H9 (cell line): ENCODE measurements at regions not wholly inside any gene's neighbourhood (a gene's known extent, or its start where the extent isn't known, plus 50 kb on each side); places are given as distances from the start of the nearest gene placed in this dataset.

Source experiments
- DNase-seq: peaks from one replicate; pipeline ENCODE4 v3.0.0-alpha.2; 2017
- H2AFZ ChIP-seq: one replicate; pipeline ENCODE4 v1.6.1; 2013; ENCODE audit warnings: mild to moderate bottlenecking, low read length, control low read depth, moderate library complexity
- H2AK5ac ChIP-seq: 2 replicates; pipeline ENCODE4 v1.6.1; 2013; ENCODE audit warnings: low read length, control low read depth, mixed read lengths; ENCODE audit not compliant: insufficient read length
- H2BK120ac ChIP-seq: one replicate; pipeline ENCODE4 v1.6.1; 2013; ENCODE audit warnings: low read depth, mild to moderate bottlenecking, low read length, control low read depth, inconsistent platforms; ENCODE audit not compliant: poor library complexity, severe bottlenecking
- H2BK12ac ChIP-seq: 2 replicates; pipeline ENCODE4 v1.6.1; 2013; ENCODE audit warnings: low read length, control low read depth, mixed read lengths, low read depth; ENCODE audit not compliant: insufficient read length
- H2BK15ac ChIP-seq: 2 replicates; pipeline ENCODE4 v1.6.1; 2013; ENCODE audit warnings: low read depth, low read length, control low read depth
- H2BK20ac ChIP-seq: one replicate; pipeline ENCODE4 v1.6.1; 2013; ENCODE audit warnings: low read depth, mild to moderate bottlenecking, low read length, control low read depth, inconsistent platforms; ENCODE audit not compliant: poor library complexity, severe bottlenecking
- H2BK5ac ChIP-seq: 2 replicates; pipeline ENCODE4 v1.6.1; 2013; ENCODE audit warnings: low read length, control low read depth, mixed read lengths; ENCODE audit not compliant: insufficient read length
- H3K14ac ChIP-seq: 2 replicates; pipeline ENCODE4 v1.6.1; 2013; ENCODE audit warnings: low read length, control low read depth; ENCODE audit not compliant: insufficient read depth
- H3K18ac ChIP-seq: 2 replicates; pipeline ENCODE4 v1.6.1; 2013; ENCODE audit warnings: low read depth, mild to moderate bottlenecking, mixed read lengths, low read length, control low read depth; ENCODE audit not compliant: insufficient read length
- H3K23ac ChIP-seq: 2 replicates; pipeline ENCODE4 v1.6.1; 2013; ENCODE audit warnings: low read length, control low read depth, mixed read lengths, low read depth; ENCODE audit not compliant: insufficient read length
- H3K23me2 ChIP-seq: 2 replicates; pipeline ENCODE4 v1.6.1; 2013; ENCODE audit warnings: low read depth, mild to moderate bottlenecking, mixed read lengths, low read length, control low read depth; ENCODE audit not compliant: insufficient read length, poor library complexity, severe bottlenecking
- H3K27ac ChIP-seq: 2 replicates; pipeline ENCODE4 v1.5.1; 2013; ENCODE audit warnings: low read length, control low read depth, mixed read lengths, low read depth; ENCODE audit not compliant: insufficient read length
- H3K27me3 ChIP-seq: 2 replicates; pipeline ENCODE4 v1.6.1; 2013; ENCODE audit warnings: low read length, control low read depth, inconsistent platforms; ENCODE audit not compliant: insufficient read depth
- H3K4ac ChIP-seq: 2 replicates; pipeline ENCODE4 v1.6.1; 2013; ENCODE audit warnings: low read depth, mild to moderate bottlenecking, control low read depth, inconsistent platforms, low read length, moderate library complexity
- H3K4me1 ChIP-seq: 2 replicates; pipeline ENCODE4 v1.6.1; 2013; ENCODE audit warnings: low read length, control low read depth, inconsistent platforms; ENCODE audit not compliant: insufficient read depth
- H3K4me2 ChIP-seq: 2 replicates; pipeline ENCODE4 v1.6.1; 2013; ENCODE audit warnings: low read length, control low read depth, mixed read lengths; ENCODE audit not compliant: insufficient read length, insufficient read depth
- H3K56ac ChIP-seq: 2 replicates; pipeline ENCODE4 v1.6.1; 2013; ENCODE audit warnings: low read depth, mild to moderate bottlenecking, mixed read lengths, low read length, control low read depth; ENCODE audit not compliant: insufficient read length
- H3K79me1 ChIP-seq: 2 replicates; pipeline ENCODE4 v1.6.1; 2013; ENCODE audit warnings: low read depth, mild to moderate bottlenecking, moderate library complexity, low read length, control low read depth, inconsistent platforms; ENCODE audit not compliant: insufficient read depth, poor library complexity, severe bottlenecking
- H3K79me2 ChIP-seq: 2 replicates; pipeline ENCODE4 v1.6.1; 2013; ENCODE audit warnings: low read length, control low read depth, inconsistent platforms; ENCODE audit not compliant: insufficient read depth
- H3K9ac ChIP-seq: 2 replicates; pipeline ENCODE4 v1.6.1; 2013; ENCODE audit warnings: low read length, control low read depth, mixed read lengths; ENCODE audit not compliant: insufficient read length; ENCODE audit errors: extremely low read depth
- H3K9me3 ChIP-seq: one replicate; pipeline ENCODE4 v1.6.1; 2013; ENCODE audit warnings: low read depth, low read length, inconsistent platforms; ENCODE audit not compliant: control insufficient read depth
- H3T11ph ChIP-seq: one replicate; pipeline ENCODE4 v1.6.1; 2013; ENCODE audit warnings: mild to moderate bottlenecking, low read length, control low read depth, inconsistent platforms
- H4K20me1 ChIP-seq: one replicate; pipeline ENCODE4 v1.6.1; 2013; ENCODE audit not compliant: control insufficient read depth, insufficient read length, insufficient read depth
- H4K5ac ChIP-seq: 2 replicates; pipeline ENCODE4 v1.6.1; 2013; ENCODE audit warnings: low read depth, mild to moderate bottlenecking, mixed read lengths, low read length, control low read depth; ENCODE audit not compliant: insufficient read length
- H4K8ac ChIP-seq: replicated peaks from 2 replicates; pipeline ENCODE4 v1.6.1; 2013; ENCODE audit warnings: low read length, control low read depth, mixed read lengths, low read depth; ENCODE audit not compliant: insufficient read length
- H4K91ac ChIP-seq: 2 replicates; pipeline ENCODE4 v1.6.1; 2013; ENCODE audit warnings: low read depth, mild to moderate bottlenecking, moderate library complexity, mixed read lengths, low read length, control low read depth; ENCODE audit not compliant: insufficient read length
- H3K27ac Mint-ChIP-seq, 3 experiments: 2 replicates in 2 of 3; 3 replicates in 1 of 3; pipeline ENCODE4 v1.8.0; 2020 to 2021; ENCODE audit warnings: mixed read lengths in 3 of 3, mild to moderate bottlenecking in 1 of 3, moderate library complexity in 1 of 3
- H3K27me3 Mint-ChIP-seq: 2 replicates; pipeline ENCODE4 v1.8.0; 2021; ENCODE audit warnings: low read depth, mild to moderate bottlenecking, moderate library complexity, mixed read lengths
- H3K36me3 Mint-ChIP-seq, 3 experiments: 2 replicates in 2 of 3; 3 replicates in 1 of 3; pipeline ENCODE4 v1.8.0; 2020 to 2021; ENCODE audit warnings: low read depth in 3 of 3, mixed read lengths in 3 of 3; ENCODE audit not compliant: insufficient read depth in 1 of 3
- H3K4me1 Mint-ChIP-seq, 2 experiments: 2 replicates each; pipeline ENCODE4 v1.8.0; 2020; ENCODE audit warnings: mixed read lengths in 2 of 2
- H3K4me3 Mint-ChIP-seq, 2 experiments: 2 replicates in 1 of 2; 3 replicates in 1 of 2; pipeline ENCODE4 v1.8.0; 2020 to 2021; ENCODE audit warnings: mild to moderate bottlenecking in 2 of 2, mixed read lengths in 2 of 2, moderate library complexity in 1 of 2
- H3K9me3 Mint-ChIP-seq, 2 experiments: 2 replicates in 1 of 2; 3 replicates in 1 of 2; pipeline ENCODE4 v1.8.0; 2020; ENCODE audit warnings: mild to moderate bottlenecking in 2 of 2, mixed read lengths in 2 of 2, moderate library complexity in 1 of 2
- WGBS: extraction: QIAGEN DNeasy Blood & Tissue Kit; methylation state at CpG from one replicate; pipeline ENCODE4 v1.1.7; 2013; ENCODE audit warnings: missing lambda C conversion rate, low lambda C conversion rate, mixed read lengths; ENCODE audit not compliant: insufficient read length; ENCODE audit errors: extremely low coverage; 5-methylcytosine and 5-hydroxymethylcytosine counted together
- TF ChIP-seq, protein P1 (sequence below): fragments of 200-600 bp; sonication (generic); conservative IDR thresholded peaks from 3 replicates; pipeline ENCODE4 v1.8.0; 2021; ENCODE audit warnings: antibody characterized with exemption, mild to moderate bottlenecking

- Histone ChIP-seq H4K5ac (no peak overlapping the region), H4K20me1 (no peaks in the 10 kb centered on the region), H3K14ac (peak overlapping the region; percentile 44; the same call in 1 of the 2 replicates), H3K9ac (no peak overlapping the region), H3K79me1 (no peaks in the 10 kb centered on the region), H3K56ac (no peak overlapping the region), H3K23ac (no peak overlapping the region), H3K4me1 (no peaks in the 10 kb centered on the region; the same call in 1 of the 2 replicates), H3K9me3 (no peaks in the 10 kb centered on the region), H4K8ac (no peak overlapping the region), H3K4me2 (no peak overlapping the region), H3K23me2 (no peaks in the 10 kb centered on the region), H2BK5ac (no peak overlapping the region), H3K18ac (no peak overlapping the region), H3K27me3 (no peaks in the 10 kb centered on the region), H2AFZ (no peak overlapping the region), H2BK15ac (no peak overlapping the region), H2AK5ac (no peak overlapping the region), H3K79me2 (no peaks in the 10 kb centered on the region), H2BK20ac (no peak overlapping the region), H3T11ph (no peak overlapping the region), H2BK120ac (no peak overlapping the region), H3K4ac (no peak overlapping the region), H4K91ac (no peak overlapping the region), H3K27ac (no peak overlapping the region), H2BK12ac (no peak overlapping the region)
- H3K4me3 Mint-ChIP-seq: no peak overlapping the region
- 0 out of 4 replicates have a peak, but pooled peaks cover 3% of the 10 kb centered on the region in 2 experiments for H3K4me1 Mint-ChIP-seq
- no CpG with 5 or more reads among the region's 20 CpGs for WGBS
- no peak for DNase-seq
- TF ChIP-seq, protein P1, sequence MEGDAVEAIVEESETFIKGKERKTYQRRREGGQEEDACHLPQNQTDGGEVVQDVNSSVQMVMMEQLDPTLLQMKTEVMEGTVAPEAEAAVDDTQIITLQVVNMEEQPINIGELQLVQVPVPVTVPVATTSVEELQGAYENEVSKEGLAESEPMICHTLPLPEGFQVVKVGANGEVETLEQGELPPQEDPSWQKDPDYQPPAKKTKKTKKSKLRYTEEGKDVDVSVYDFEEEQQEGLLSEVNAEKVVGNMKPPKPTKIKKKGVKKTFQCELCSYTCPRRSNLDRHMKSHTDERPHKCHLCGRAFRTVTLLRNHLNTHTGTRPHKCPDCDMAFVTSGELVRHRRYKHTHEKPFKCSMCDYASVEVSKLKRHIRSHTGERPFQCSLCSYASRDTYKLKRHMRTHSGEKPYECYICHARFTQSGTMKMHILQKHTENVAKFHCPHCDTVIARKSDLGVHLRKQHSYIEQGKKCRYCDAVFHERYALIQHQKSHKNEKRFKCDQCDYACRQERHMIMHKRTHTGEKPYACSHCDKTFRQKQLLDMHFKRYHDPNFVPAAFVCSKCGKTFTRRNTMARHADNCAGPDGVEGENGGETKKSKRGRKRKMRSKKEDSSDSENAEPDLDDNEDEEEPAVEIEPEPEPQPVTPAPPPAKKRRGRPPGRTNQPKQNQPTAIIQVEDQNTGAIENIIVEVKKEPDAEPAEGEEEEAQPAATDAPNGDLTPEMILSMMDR: no peak
- H3K36me3 Mint-ChIP-seq: peaks cover 3 to 9% (median 3%) of the 10 kb centered on the region in 3 experiments; a peak in 6 of 7 replicates
- no peak overlapping the region for H3K27ac Mint-ChIP-seq
- peaks cover 36% of the 10 kb centered on the region for H3K27me3 Mint-ChIP-seq
- H3K9me3 Mint-ChIP-seq: peaks cover 15 to 24% of the 10 kb centered on the region in 2 experiments
Measured at GRCh38 chr13:112241288-112241687, 134.9 kb upstream of the SPACA7 start.
